ENCODE measurements at regions not wholly inside any gene's neighbourhood (a gene's known extent, or its start where the extent isn't known, plus 50 kb on each side); places are given as distances from the start of the nearest gene placed in this dataset.

DNA sequence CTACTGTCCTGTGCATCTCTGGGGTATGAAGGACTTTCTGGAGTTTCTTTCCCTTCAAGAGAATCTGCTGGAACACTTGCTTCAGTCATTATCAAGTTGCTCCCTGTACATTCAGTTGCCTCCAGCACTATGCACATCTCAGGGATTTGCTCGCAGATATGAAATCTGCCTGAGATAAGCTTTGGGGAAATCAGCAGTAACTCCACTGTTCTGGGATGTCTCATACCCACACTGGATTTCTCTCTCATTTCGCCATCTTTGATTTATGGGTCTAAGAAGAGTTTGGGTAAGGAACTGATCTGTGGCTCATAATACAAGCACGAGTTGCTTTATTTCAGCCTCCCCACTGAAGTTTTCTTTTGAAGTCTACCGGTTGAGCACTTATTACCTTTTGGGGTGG is 585.6 kb downstream of the PSAT1 start:
- H3K4me1 ChIP-seq (ENCODE audit: control insufficient read depth, insufficient read depth, low read length) = no peaks in the 10 kb centered on the region
- WGBS (ENCODE audit: insufficient coverage) = no CpG with 5 or more reads among the region's 4 CpGs

DNA sequence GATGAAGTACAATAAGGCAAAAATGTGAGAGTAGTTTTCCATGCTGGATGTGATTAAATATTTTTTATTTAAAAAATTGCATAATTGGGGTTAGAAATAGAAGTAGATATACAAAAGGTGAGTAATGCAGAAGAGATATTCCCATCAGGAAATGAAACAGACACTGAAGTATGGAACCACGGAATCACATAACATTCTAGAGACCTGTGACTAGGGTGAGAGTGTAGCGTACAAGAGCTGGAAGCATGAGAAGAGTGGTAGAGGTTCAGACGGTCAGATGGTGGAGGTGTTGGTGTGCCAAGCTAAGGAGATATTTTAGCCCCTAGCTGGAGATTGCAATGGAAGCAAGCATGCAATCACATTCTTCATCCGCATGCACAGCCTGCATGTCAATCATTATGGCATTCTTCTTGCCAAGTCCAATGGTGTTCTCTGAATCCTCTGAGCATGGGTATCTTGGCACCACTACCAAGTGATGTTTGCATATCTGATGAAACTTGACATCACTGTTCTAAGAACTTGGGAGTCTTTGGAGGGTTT is 587.8 kb downstream of the PSAT1 start:
- no peaks in the 10 kb centered on the region for H3K27me3 ChIP-seq (ENCODE audit: control insufficient read depth, insufficient read depth, low read length)
- no peak for DNase-seq

More for the DNA sequence above, 585.6 kb downstream of the PSAT1 start:
- H3K36me3 ChIP-seq (ENCODE audit: control insufficient read depth, insufficient read depth, low read length) = no peaks in the 10 kb centered on the region
- no peaks in the 10 kb centered on the region for H3K27me3 ChIP-seq (ENCODE audit: control insufficient read depth, insufficient read depth, low read length)
- H3K4me3 ChIP-seq (ENCODE audit: low read length) = no peak overlapping the region
- no peaks in the 10 kb centered on the region for H3K9me3 ChIP-seq (replicated peaks; ENCODE audit: control insufficient read depth, low read depth, low read length)
- no peak overlapping the region for H3K27ac ChIP-seq (ENCODE audit: low read length)
- no peak for DNase-seq

DNA sequence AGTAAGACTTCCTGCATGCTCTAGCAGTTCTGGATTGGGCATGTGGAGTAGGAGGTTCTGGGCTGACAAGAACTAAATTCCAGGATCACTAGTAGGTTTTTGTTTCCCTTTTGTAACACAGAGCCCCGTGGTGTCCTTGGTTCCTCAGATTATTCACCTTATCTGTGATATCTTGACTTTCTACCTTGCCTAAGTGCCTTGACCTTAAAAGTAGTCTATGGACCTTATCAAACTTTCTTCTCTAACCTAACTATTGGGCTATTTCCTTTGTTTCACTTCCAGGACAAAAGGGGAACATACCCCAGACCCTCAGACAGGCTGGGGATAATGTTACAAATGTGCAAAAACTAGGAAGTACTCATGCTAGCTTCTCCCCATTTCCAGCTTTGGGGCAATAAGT is 595.3 kb downstream of the PSAT1 start:
- Histone ChIP-seq H3K36me3 (ENCODE audit: control insufficient read depth, insufficient read depth, low read length) (no peaks in the 10 kb centered on the region), H3K27me3 (ENCODE audit: control insufficient read depth, insufficient read depth, low read length) (no peaks in the 10 kb centered on the region), H3K4me1 (ENCODE audit: control insufficient read depth, insufficient read depth, low read length) (no peaks in the 10 kb centered on the region), H3K4me3 (ENCODE audit: low read length) (no peak overlapping the region), H3K9me3 (replicated peaks; ENCODE audit: control insufficient read depth, low read depth, low read length) (peaks cover 7% of the 10 kb centered on the region), H3K27ac (ENCODE audit: low read length) (no peak overlapping the region)
- DNase-seq = no peak
- 60% methylated on average over 1 of the region's 1 CpG for WGBS (ENCODE audit: insufficient coverage)

More for the DNA sequence above, 587.8 kb downstream of the PSAT1 start:
- Histone ChIP-seq H3K4me3 (ENCODE audit: low read length) (no peak overlapping the region), H3K4me1 (ENCODE audit: control insufficient read depth, insufficient read depth, low read length) (no peaks in the 10 kb centered on the region), H3K9me3 (replicated peaks; ENCODE audit: control insufficient read depth, low read depth, low read length) (no peaks in the 10 kb centered on the region), H3K36me3 (ENCODE audit: control insufficient read depth, insufficient read depth, low read length) (no peaks in the 10 kb centered on the region), H3K27ac (ENCODE audit: low read length) (no peak overlapping the region)
- 84% methylated on average over 2 of the region's 4 CpGs for WGBS (ENCODE audit: insufficient coverage)

DNA sequence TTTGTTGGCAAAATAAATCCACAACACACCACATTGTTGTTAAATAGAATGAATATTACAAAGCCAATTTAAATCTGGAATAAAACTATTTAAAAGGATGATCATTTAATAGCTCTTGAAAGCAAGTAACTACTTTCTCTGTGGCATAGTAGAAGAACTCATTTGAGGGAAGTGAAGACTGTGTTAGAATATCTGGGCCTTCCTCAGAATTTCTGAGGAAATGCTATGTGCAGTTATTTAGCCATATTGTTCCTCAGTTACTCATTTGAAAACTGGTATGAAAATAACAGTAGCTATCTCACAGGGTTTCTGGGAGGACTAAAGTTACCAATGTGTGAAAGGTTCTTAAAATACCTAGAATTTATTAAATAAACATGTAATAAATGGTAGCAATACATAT is 595.8 kb downstream of the PSAT1 start:
- no peaks in the 10 kb centered on the region for H3K27me3 ChIP-seq (ENCODE audit: control insufficient read depth, insufficient read depth, low read length)
- H3K36me3 ChIP-seq (ENCODE audit: control insufficient read depth, insufficient read depth, low read length) = no peaks in the 10 kb centered on the region
- no peak overlapping the region for H3K4me3 ChIP-seq (ENCODE audit: low read length)
- peaks cover 7% of the 10 kb centered on the region for H3K9me3 ChIP-seq (replicated peaks; ENCODE audit: control insufficient read depth, low read depth, low read length)
- DNase-seq = no peak
- no peak overlapping the region for H3K27ac ChIP-seq (ENCODE audit: low read length)
- no peaks in the 10 kb centered on the region for H3K4me1 ChIP-seq (ENCODE audit: control insufficient read depth, insufficient read depth, low read length)

DNA sequence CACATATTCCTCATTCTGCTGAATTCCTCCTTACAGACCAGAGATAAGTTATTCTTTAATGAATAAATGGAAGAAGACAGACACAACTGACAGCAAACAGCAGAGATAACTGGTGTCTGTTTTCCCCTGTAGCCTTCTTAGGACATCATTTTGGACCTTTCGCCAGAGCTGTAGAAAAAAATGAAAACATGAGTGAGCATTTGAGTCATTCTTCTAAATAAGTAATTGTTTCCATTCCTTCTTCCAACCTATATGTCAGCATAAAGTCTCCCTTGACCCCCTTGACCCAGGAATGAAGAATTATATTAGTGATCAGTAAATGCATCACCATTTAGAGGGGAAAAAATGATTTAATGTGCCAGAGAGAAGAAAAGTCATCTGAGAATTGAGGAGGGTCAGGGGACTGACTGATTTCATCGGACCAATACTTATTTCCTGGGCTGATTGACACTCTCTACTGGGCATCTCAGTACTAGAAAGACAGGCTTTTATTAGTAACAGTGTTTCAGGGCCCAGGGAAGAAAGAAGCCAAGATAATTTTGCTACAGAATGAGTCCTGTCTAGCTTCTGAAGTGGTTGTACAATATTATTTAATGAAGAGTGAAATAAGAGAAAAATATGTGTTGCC is 597.0 kb downstream of the PSAT1 start:
- DNase-seq = peak; percentile 20
- WGBS (ENCODE audit: insufficient coverage) = no CpG with 5 or more reads among the region's 2 CpGs

DNA sequence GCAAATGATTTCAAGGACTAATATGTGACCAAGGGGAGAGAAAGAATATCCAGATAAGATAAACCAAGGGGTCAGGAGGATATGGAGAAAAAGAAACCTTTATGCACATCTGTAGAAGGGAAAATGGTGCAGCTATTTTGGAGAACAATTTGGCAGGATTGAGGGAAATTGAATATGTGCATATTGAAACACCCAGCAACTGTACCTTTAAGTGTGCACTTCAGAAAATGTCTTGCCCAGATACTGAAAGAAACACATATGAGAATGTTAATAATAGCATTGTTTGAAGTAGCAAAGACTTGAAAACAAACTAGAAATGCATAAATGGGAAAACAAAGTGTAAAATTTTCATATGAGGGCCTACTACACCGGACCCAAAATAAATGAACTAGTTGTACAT is 599.6 kb downstream of the PSAT1 start:
- no peak overlapping the region for H3K4me3 ChIP-seq (ENCODE audit: low read length)
- DNase-seq = no peak
- H3K36me3 ChIP-seq (ENCODE audit: control insufficient read depth, insufficient read depth, low read length) = no peaks in the 10 kb centered on the region
- no peaks in the 10 kb centered on the region for H3K27me3 ChIP-seq (ENCODE audit: control insufficient read depth, insufficient read depth, low read length)
- no peak overlapping the region for H3K27ac ChIP-seq (ENCODE audit: low read length)
- H3K4me1 ChIP-seq (ENCODE audit: control insufficient read depth, insufficient read depth, low read length) = no peaks in the 10 kb centered on the region
- no CpG with 5 or more reads among the region's 1 CpG for WGBS (ENCODE audit: insufficient coverage)
- no peaks in the 10 kb centered on the region for H3K9me3 ChIP-seq (replicated peaks; ENCODE audit: control insufficient read depth, low read depth, low read length)

More for the DNA sequence above, 597.0 kb downstream of the PSAT1 start:
- peaks cover 7% of the 10 kb centered on the region for H3K9me3 ChIP-seq (replicated peaks; ENCODE audit: control insufficient read depth, low read depth, low read length)
- no peaks in the 10 kb centered on the region for H3K36me3 ChIP-seq (ENCODE audit: control insufficient read depth, insufficient read depth, low read length)
- H3K27ac ChIP-seq (ENCODE audit: low read length) = no peak overlapping the region
- H3K27me3 ChIP-seq (ENCODE audit: control insufficient read depth, insufficient read depth, low read length) = no peaks in the 10 kb centered on the region
- no peak overlapping the region for H3K4me3 ChIP-seq (ENCODE audit: low read length)
- no peaks in the 10 kb centered on the region for H3K4me1 ChIP-seq (ENCODE audit: control insufficient read depth, insufficient read depth, low read length)

DNA sequence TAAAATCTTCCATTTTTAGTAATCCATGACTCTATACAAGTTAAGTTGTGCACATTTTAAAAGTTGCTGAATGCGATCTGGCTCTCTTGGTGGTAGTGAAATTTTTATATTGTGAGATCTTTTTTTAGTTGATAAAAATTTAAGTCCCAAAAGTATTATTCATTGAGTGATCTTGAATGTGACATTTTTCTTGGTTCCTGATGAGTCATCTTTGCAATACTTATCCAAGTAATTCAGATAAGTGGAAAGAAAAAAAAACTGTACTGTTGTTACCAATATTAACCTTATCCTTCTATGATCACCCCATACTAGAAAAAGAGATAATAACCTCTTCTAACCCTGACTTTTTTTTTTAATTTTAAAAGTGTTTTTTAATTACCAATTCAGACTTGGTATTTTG is 601.3 kb downstream of the PSAT1 start:
- DNase-seq = no peak
- no peaks in the 10 kb centered on the region for H3K4me1 ChIP-seq (ENCODE audit: control insufficient read depth, insufficient read depth, low read length)
- no peak overlapping the region for H3K27ac ChIP-seq (ENCODE audit: low read length)
- H3K36me3 ChIP-seq (ENCODE audit: control insufficient read depth, insufficient read depth, low read length) = no peaks in the 10 kb centered on the region
- no CpG with 5 or more reads among the region's 1 CpG for WGBS (ENCODE audit: insufficient coverage)
- no peak overlapping the region for H3K4me3 ChIP-seq (ENCODE audit: low read length)
- no peaks in the 10 kb centered on the region for H3K27me3 ChIP-seq (ENCODE audit: control insufficient read depth, insufficient read depth, low read length)
- no peaks in the 10 kb centered on the region for H3K9me3 ChIP-seq (replicated peaks; ENCODE audit: control insufficient read depth, low read depth, low read length)

DNA sequence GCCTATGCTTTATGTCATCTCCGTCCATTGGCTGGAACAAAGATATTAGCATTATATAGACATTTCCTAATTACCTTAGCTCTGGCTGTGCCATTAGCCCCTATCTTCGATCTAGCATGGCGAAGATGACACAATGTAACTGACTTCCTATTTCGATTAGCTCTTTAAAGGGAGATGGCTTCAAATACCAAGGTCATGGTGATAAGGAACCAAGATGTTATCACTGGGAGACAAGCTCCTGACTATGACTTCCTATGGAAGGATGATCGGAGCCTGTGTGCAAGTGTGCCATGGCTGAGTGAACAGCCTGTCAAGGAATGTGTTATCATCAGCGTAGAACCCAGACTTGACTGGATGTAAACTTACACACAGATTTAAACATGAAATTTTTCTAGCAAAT is 602.1 kb downstream of the PSAT1 start:
- Histone ChIP-seq H3K9me3 (replicated peaks; ENCODE audit: control insufficient read depth, low read depth, low read length) (no peaks in the 10 kb centered on the region), H3K27me3 (ENCODE audit: control insufficient read depth, insufficient read depth, low read length) (no peaks in the 10 kb centered on the region), H3K27ac (ENCODE audit: low read length) (no peak overlapping the region), H3K4me3 (ENCODE audit: low read length) (no peak overlapping the region), H3K4me1 (ENCODE audit: control insufficient read depth, insufficient read depth, low read length) (no peaks in the 10 kb centered on the region), H3K36me3 (ENCODE audit: control insufficient read depth, insufficient read depth, low read length) (no peaks in the 10 kb centered on the region)
- 100% methylated on average over 4 of the region's 6 CpGs for WGBS (ENCODE audit: insufficient coverage)
- no peak for DNase-seq

DNA sequence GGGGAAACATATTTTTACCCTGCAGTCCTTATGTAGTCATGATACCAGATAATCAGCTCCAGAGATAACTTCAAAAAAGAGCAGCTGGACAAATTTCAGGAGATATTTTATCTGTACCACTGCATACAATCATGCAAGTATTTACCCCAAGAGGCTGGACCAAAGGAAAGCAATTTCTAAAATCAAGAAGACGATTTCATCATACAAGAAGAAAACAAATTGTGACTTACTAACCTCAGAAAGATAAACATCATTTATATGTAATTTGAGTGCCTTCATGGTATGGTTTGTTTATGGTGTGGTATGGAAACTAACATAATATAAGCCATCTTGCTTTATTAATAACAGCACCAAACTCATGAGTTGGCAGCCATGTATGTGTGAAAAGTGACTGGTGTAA is 603.6 kb downstream of the PSAT1 start:
- Histone ChIP-seq H3K27me3 (ENCODE audit: control insufficient read depth, insufficient read depth, low read length) (no peaks in the 10 kb centered on the region), H3K9me3 (replicated peaks; ENCODE audit: control insufficient read depth, low read depth, low read length) (no peaks in the 10 kb centered on the region), H3K4me3 (ENCODE audit: low read length) (no peak overlapping the region), H3K4me1 (ENCODE audit: control insufficient read depth, insufficient read depth, low read length) (no peaks in the 10 kb centered on the region), H3K27ac (ENCODE audit: low read length) (no peak overlapping the region), H3K36me3 (ENCODE audit: control insufficient read depth, insufficient read depth, low read length) (no peaks in the 10 kb centered on the region)
- no CpG with 5 or more reads among the region's 1 CpG for WGBS (ENCODE audit: insufficient coverage)
- DNase-seq = no peak

DNA sequence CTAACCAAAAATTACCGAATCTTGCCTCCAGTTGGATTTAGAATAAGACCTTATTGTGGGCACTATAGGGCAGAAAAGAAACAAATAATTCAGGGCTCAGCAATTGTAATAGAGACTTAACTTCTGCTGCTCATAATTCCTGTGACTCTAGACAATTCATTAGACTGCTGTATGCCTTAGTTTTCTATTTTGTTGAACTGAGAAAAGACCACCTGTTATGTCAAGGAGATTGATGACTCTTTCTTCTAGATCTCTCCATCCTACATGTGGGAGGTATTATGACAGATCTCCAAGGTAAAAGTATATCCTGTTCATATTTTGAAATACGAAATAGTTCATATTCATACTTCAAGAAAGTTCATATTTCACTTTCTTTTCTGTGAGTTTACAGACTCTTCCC is 605.1 kb downstream of the PSAT1 start:
- H3K27me3 ChIP-seq (ENCODE audit: control insufficient read depth, insufficient read depth, low read length) = no peaks in the 10 kb centered on the region
- H3K4me1 ChIP-seq (ENCODE audit: control insufficient read depth, insufficient read depth, low read length) = no peaks in the 10 kb centered on the region
- H3K4me3 ChIP-seq (ENCODE audit: low read length) = no peak overlapping the region
- no peaks in the 10 kb centered on the region for H3K9me3 ChIP-seq (replicated peaks; ENCODE audit: control insufficient read depth, low read depth, low read length)
- H3K36me3 ChIP-seq (ENCODE audit: control insufficient read depth, insufficient read depth, low read length) = no peaks in the 10 kb centered on the region
- no peak overlapping the region for H3K27ac ChIP-seq (ENCODE audit: low read length)
- WGBS (ENCODE audit: insufficient coverage) = no CpG with 5 or more reads among the region's 2 CpGs
- DNase-seq = no peak

DNA sequence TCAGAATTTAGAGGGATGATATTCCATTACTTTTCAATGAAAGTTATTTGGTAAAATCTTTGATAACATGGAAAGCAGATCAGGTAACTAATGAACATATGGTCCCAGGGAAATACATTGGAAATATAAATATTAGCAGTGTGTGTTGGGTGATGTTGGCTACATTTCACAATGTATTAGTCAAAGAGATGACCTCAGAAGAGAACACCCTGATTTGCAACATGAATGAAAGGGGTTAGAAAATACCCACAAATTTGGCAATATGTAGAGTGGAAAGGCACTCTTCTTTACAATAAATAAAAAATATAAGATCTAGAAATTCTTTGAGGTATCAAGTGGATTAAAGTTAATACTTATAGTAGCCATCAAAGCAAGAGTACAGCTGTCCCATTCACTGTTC is 606.7 kb downstream of the PSAT1 start:
- no peaks in the 10 kb centered on the region for H3K9me3 ChIP-seq (replicated peaks; ENCODE audit: control insufficient read depth, low read depth, low read length)
- H3K36me3 ChIP-seq (ENCODE audit: control insufficient read depth, insufficient read depth, low read length) = no peaks in the 10 kb centered on the region
- no peaks in the 10 kb centered on the region for H3K4me1 ChIP-seq (ENCODE audit: control insufficient read depth, insufficient read depth, low read length)
- H3K4me3 ChIP-seq (ENCODE audit: low read length) = no peak overlapping the region
- DNase-seq = no peak
- H3K27ac ChIP-seq (ENCODE audit: low read length) = no peak overlapping the region
- no peaks in the 10 kb centered on the region for H3K27me3 ChIP-seq (ENCODE audit: control insufficient read depth, insufficient read depth, low read length)

Measured in muscle of leg (tissue), 3 donors.